OCI-LY7 (cell line): ENCODE measurements at regions not wholly inside any gene's neighbourhood (a gene's known extent, or its start where the extent isn't known, plus 50 kb on each side); places are given as distances from the start of the nearest gene placed in this dataset.

Source experiments
- EZH2phosphoT487 ChIP-seq: fragments of 200-600 bp; sonication (generic); IDR thresholded peaks from 2 replicates; pipeline ENCODE4 v1.6.1; 2018; ENCODE audit warnings: low read depth, borderline replicate concordance, mild to moderate bottlenecking, mixed run types, antibody characterized with exemption, low read length, moderate library complexity, mixed read lengths
- TF ChIP-seq, protein P1 (sequence below): fragments of 200-600 bp; sonication (generic); conservative IDR thresholded peaks from 2 replicates; pipeline ENCODE4 v1.5.1; 2014; ENCODE audit warnings: mild to moderate bottlenecking, antibody characterized with exemption, low read length, moderate library complexity, mixed read lengths

DNA sequence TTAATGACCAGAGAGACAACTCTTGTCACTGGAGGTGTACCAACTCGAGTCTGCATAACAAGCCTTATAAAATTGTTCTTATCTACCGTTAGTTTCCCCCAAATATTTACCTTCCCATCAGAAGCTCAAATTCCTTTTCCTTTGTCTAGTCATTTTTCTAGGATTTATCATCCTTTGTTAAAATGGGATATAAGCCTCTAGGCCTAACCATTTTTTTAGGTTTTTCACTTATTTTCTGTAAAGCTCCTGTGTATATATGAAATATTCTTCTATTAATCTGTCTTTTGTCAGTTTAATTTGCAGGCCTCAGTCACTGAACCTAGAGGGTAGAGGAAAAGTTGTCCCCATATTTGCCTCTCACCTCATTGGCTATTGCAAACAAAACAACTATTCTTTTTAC, 99.6 kb upstream of the TNFAIP3 start:
- TF ChIP-seq, protein P1, sequence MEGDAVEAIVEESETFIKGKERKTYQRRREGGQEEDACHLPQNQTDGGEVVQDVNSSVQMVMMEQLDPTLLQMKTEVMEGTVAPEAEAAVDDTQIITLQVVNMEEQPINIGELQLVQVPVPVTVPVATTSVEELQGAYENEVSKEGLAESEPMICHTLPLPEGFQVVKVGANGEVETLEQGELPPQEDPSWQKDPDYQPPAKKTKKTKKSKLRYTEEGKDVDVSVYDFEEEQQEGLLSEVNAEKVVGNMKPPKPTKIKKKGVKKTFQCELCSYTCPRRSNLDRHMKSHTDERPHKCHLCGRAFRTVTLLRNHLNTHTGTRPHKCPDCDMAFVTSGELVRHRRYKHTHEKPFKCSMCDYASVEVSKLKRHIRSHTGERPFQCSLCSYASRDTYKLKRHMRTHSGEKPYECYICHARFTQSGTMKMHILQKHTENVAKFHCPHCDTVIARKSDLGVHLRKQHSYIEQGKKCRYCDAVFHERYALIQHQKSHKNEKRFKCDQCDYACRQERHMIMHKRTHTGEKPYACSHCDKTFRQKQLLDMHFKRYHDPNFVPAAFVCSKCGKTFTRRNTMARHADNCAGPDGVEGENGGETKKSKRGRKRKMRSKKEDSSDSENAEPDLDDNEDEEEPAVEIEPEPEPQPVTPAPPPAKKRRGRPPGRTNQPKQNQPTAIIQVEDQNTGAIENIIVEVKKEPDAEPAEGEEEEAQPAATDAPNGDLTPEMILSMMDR, result no peak
- no peak for TF ChIP-seq EZH2phosphoT487
